Heart left ventricle (tissue), 16 donors: ENCODE measurements at regions not wholly inside any gene's neighbourhood (a gene's known extent, or its start where the extent isn't known, plus 50 kb on each side); places are given as distances from the start of the nearest gene placed in this dataset.
"Not testable (repeated sequence)": the region's sequence is repeated elsewhere in the genome, so short reads cannot be mapped to it uniquely, and the experiment has no call there.

Experiments used
- ATAC-seq, 4 donors: fragments of 200-7000 bp; cut with Tn5 transposase; one replicate each; pipeline ENCODE4 v1.9.1; 2020 to 2022; ENCODE audit warnings: moderate library complexity in 4 of 4, mild to moderate bottlenecking in 3 of 4, moderate number of reproducible peaks in 1 of 4
- DNase-seq, 5 donors: peaks; one replicate each; pipeline ENCODE4 v3.0.0-alpha.2; 2020
- H3K27ac ChIP-seq, 12 donors: fragments of 200-600 bp; sonication (generic) in 4 of 12; one replicate each; pipeline versions ENCODE4 v1.5.0 to v1.8.0; 2016 to 2022; ENCODE audit warnings: mild to moderate bottlenecking in 2 of 12
- H3K27me3 ChIP-seq, 9 donors: fragments of 200-600 bp; sonication (generic) in 2 of 9; one replicate each; pipeline versions ENCODE4 v1.5.1 to v1.8.0; 2016 to 2022; ENCODE audit warnings: mild to moderate bottlenecking in 3 of 9
- H3K36me3 ChIP-seq, 9 donors: fragments of 200-600 bp; sonication (generic) in 2 of 9; one replicate each; pipeline versions ENCODE4 v1.5.0 to v1.8.0; 2018 to 2022; ENCODE audit warnings: mild to moderate bottlenecking in 2 of 9
- H3K4me1 ChIP-seq, 12 donors: fragments of 200-600 bp; sonication (generic) in 4 of 12; one replicate each; pipeline versions ENCODE4 v1.5.0 to v1.8.0; 2016 to 2022; ENCODE audit warnings: mild to moderate bottlenecking in 3 of 12
- H3K4me3 ChIP-seq, 12 donors: fragments of 200-600 bp; sonication (generic) in 4 of 12; one replicate each; pipeline versions ENCODE4 v1.5.0 to v1.8.0; 2017 to 2022; ENCODE audit warnings: mild to moderate bottlenecking in 9 of 12, moderate library complexity in 4 of 12
- H3K9me3 ChIP-seq, 12 donors: fragments of 200-600 bp; sonication (generic) in 4 of 12; one replicate each; pipeline versions ENCODE4 v1.5.0 to v1.8.0; 2016 to 2022; ENCODE audit warnings: mild to moderate bottlenecking in 1 of 12
- POLR2A ChIP-seq, 2 donors: fragments of 450-650 bp; IDR thresholded peaks; one replicate each; pipeline ENCODE4 v1.6.1; 2017; ENCODE audit warnings: antibody characterized with exemption in 2 of 2, mild to moderate bottlenecking in 2 of 2, moderate library complexity in 2 of 2
- WGBS, 4 donors: extraction: QIAGEN DNeasy Blood & Tissue Kit in 2 of 4; methylation state at CpG; one replicate each; pipeline versions ENCODE4 v1.1.5 to v1.1.7; 2013 to 2018; 5-methylcytosine and 5-hydroxymethylcytosine counted together
- intact Hi-C, 10 donors: fragments of 100-400 bp; cut with DNase I; formaldehyde crosslinking; loops; one replicate each; pipeline versions ENCODE4 v1.11.1 to v1.14.2; 2022
- TF ChIP-seq, protein P1 (sequence below), 12 donors: fragments of 200-600 bp; sonication (generic) in 4 of 12; IDR thresholded peaks; one replicate each; pipeline versions ENCODE4 v1.5.0 to v1.8.0; 2018 to 2022; ENCODE audit warnings: antibody characterized with exemption in 12 of 12, mild to moderate bottlenecking in 5 of 12
- donor health status: ischemic (EF 13 %, LVEDD 7.1; RV severe dilation, severe dysfunction).
- donor health status: healthy with polysubstance abuse.
- donor health status: DM: no; HTN: yes; CAD: no.
- donor health status: DM: no; HTN: no; CAD: no.
- donor health status: ischemic (EF 25% LVEDD 6.9; RV normal size, moderate dysfunction).
- donor health status: ischemic (EF 25% LVEDD 5.7; RV mildly dilated, moderate dysfunction).
- donor health status: healthy.
- donor health status: DM: yes; HTN: yes; CAD: no.
- donor health status: ischemic (EF 35%, LVEDD 5.7; RV mildly dilated, moderate dysfunction).
- donor health status: nonischemic (EF 11% LVEDD 7.7; RV severe dilation, severe dysfunction).
- donor health status: DM: yes; HTN: yes; CAD: no.
- donor health status: PGD.
- donor health status: ischemic (EF 29% LVEDD 5.4; RV normal size, mild dysfunction).
- donor health status: nonischemic (EF 23%, LVEDD 6.1; RV moderate dilation, normal function).

- Histone ChIP-seq H3K36me3 (no peaks in the 10 kb centered on the region), H3K27ac (no peak overlapping the region), H3K4me3 (no peak overlapping the region), H3K9me3 (no peaks in the 10 kb centered on the region), H3K27me3 (no peaks in the 10 kb centered on the region), H3K4me1 (no peaks in the 10 kb centered on the region)
- no peak for TF ChIP-seq POLR2A (IDR thresholded peaks at IDR 0.05)
- TF ChIP-seq, protein P1, sequence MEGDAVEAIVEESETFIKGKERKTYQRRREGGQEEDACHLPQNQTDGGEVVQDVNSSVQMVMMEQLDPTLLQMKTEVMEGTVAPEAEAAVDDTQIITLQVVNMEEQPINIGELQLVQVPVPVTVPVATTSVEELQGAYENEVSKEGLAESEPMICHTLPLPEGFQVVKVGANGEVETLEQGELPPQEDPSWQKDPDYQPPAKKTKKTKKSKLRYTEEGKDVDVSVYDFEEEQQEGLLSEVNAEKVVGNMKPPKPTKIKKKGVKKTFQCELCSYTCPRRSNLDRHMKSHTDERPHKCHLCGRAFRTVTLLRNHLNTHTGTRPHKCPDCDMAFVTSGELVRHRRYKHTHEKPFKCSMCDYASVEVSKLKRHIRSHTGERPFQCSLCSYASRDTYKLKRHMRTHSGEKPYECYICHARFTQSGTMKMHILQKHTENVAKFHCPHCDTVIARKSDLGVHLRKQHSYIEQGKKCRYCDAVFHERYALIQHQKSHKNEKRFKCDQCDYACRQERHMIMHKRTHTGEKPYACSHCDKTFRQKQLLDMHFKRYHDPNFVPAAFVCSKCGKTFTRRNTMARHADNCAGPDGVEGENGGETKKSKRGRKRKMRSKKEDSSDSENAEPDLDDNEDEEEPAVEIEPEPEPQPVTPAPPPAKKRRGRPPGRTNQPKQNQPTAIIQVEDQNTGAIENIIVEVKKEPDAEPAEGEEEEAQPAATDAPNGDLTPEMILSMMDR (IDR thresholded peaks at IDR 0.05): no peak
- intact Hi-C loops: no loop called here
- ATAC-seq (no peak), DNase-seq (no peak)
- WGBS, 4 donors: 44 to 79% (median 70%) methylated on average over 1 of the region's 1 CpG
Observed at GRCh38 chrX:122133478-122133877, 1050.6 kb upstream of the GRIA3 start.

- 33 to 55% (median 45%) methylated on average over 1 of the region's 1 CpG for WGBS, 4 donors
- Histone ChIP-seq H3K27me3 (no peaks in the 10 kb centered on the region), H3K36me3 (no peaks in the 10 kb centered on the region), H3K9me3 (no peaks in the 10 kb centered on the region), H3K4me1 (no peaks in the 10 kb centered on the region), H3K4me3 (no peak overlapping the region), H3K27ac (no peak overlapping the region)
- intact Hi-C loops: no loop called here
- TF ChIP-seq POLR2A (IDR thresholded peaks at IDR 0.05): no peak
- TF ChIP-seq, protein P1 (IDR thresholded peaks at IDR 0.05): no peak
- DNase-seq (peak in 1 of 5 donors; percentile 20), ATAC-seq (peak in 1 of 4 donors; percentile 43)
Observed at GRCh38 chrX:122134291-122134690, 1049.8 kb upstream of the GRIA3 start.

GRCh38 chrX:122135070-122135469 lies 1049.0 kb upstream of the GRIA3 start:
- H3K36me3 ChIP-seq: no peaks in the 10 kb centered on the region
- H3K27me3 ChIP-seq: no peaks in the 10 kb centered on the region
- H3K4me1 ChIP-seq: no peaks in the 10 kb centered on the region
- TF ChIP-seq, protein P1 (IDR thresholded peaks at IDR 0.05): no peak
- TF ChIP-seq POLR2A (IDR thresholded peaks at IDR 0.05): no peak
- H3K9me3 ChIP-seq: peaks cover 0 to 4% (median 0%) of the 10 kb centered on the region in 12 donors
- DNase-seq (peak in 1 of 5 donors; percentile 23), ATAC-seq (peak in 1 of 4 donors; percentile 55)
- H3K4me3 ChIP-seq: no peak overlapping the region
- intact Hi-C loops: no loop called here
- H3K27ac ChIP-seq: no peak overlapping the region
- WGBS, 4 donors: 68 to 89% (median 74%) methylated on average over 2 of the region's 2 CpGs

DNA sequence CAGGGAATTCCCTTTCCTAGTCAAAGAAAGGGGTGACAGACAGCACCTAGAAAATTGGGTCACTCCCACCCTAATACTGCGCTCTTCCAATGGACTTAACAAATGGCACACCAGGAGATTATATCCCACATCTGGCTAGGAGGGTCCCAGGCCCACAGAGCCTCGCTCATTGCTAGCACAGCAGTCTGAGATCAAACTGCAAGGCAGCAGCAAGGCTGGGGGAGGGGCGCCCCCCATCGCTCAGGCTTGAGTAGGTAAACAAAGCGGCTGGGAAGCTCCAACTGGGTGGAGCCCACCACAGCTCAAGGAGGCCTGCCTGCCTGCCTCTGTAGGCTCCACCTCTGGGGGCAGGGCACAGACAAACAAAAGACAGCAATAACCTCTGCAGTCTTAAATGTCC lies 1043.9 kb upstream of the GRIA3 start:
- DNase-seq: not testable (repeated sequence)

DNA sequence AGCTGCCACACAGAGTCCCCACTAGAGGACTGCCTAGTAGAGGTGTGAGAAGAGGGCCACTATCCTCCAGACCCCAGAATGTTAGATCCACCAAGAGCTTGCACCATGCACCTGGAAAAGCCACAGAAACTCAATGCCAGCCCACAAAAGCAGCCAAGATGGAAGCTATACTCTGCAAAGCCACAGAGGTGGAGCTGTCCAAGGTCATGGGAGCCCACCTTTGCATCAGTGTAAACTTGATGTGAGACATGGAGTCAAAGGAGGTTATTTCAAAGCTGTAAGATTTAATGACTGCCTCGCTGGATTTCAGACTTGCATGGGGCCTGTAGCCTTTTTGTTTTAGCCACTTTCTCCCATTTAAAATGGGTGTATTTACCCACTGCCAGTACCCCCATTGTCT lies 1030.1 kb upstream of the GRIA3 start:
- no peaks in the 10 kb centered on the region for H3K4me1 ChIP-seq
- TF ChIP-seq POLR2A (IDR thresholded peaks at IDR 0.05): no peak
- TF ChIP-seq, protein P1 (IDR thresholded peaks at IDR 0.05): no peak
- H3K36me3 ChIP-seq: no peaks in the 10 kb centered on the region
- DNase-seq (no peak), ATAC-seq (no peak)
- intact Hi-C loops: no loop called here
- no peaks in the 10 kb centered on the region for H3K9me3 ChIP-seq
- H3K27ac ChIP-seq: no peak overlapping the region
- 60 to 79% (median 65%) methylated on average over 1 of the region's 1 CpG for WGBS, 4 donors
- H3K27me3 ChIP-seq: no peaks in the 10 kb centered on the region
- H3K4me3 ChIP-seq: no peak overlapping the region

More for the DNA sequence above, 1043.9 kb upstream of the GRIA3 start:
- ATAC-seq, H3K27me3 ChIP-seq, H3K4me1 ChIP-seq, H3K9me3 ChIP-seq, intact Hi-C loops, H3K36me3 ChIP-seq, H3K27ac ChIP-seq, H3K4me3 ChIP-seq: not testable (repeated sequence)
- WGBS, 4 donors: 71 to 88% (median 80%) methylated on average over 5 of the region's 5 CpGs
